VCaP (cell line): ENCODE measurements at regions not wholly inside any gene's neighbourhood (a gene's known extent, or its start where the extent isn't known, plus 50 kb on each side); places are given as distances from the start of the nearest gene placed in this dataset.

ENCODE experiments used
- H3K27ac ChIP-seq: fragments of 450-650 bp; 2 replicates; pipeline ENCODE4 v1.5.1; 2017
- TF ChIP-seq, protein P1 (sequence below): fragments of 450-650 bp; conservative IDR thresholded peaks from 2 replicates; pipeline ENCODE4 v1.5.1; 2017; ENCODE audit warnings: mild to moderate bottlenecking, moderate library complexity

- H3K27ac ChIP-seq = no peak overlapping the region
- TF ChIP-seq, protein P1, sequence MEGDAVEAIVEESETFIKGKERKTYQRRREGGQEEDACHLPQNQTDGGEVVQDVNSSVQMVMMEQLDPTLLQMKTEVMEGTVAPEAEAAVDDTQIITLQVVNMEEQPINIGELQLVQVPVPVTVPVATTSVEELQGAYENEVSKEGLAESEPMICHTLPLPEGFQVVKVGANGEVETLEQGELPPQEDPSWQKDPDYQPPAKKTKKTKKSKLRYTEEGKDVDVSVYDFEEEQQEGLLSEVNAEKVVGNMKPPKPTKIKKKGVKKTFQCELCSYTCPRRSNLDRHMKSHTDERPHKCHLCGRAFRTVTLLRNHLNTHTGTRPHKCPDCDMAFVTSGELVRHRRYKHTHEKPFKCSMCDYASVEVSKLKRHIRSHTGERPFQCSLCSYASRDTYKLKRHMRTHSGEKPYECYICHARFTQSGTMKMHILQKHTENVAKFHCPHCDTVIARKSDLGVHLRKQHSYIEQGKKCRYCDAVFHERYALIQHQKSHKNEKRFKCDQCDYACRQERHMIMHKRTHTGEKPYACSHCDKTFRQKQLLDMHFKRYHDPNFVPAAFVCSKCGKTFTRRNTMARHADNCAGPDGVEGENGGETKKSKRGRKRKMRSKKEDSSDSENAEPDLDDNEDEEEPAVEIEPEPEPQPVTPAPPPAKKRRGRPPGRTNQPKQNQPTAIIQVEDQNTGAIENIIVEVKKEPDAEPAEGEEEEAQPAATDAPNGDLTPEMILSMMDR = no peak
Measured at GRCh38 chr3:147651107-147651778, 242.1 kb downstream of the ZIC1 start.

DNA sequence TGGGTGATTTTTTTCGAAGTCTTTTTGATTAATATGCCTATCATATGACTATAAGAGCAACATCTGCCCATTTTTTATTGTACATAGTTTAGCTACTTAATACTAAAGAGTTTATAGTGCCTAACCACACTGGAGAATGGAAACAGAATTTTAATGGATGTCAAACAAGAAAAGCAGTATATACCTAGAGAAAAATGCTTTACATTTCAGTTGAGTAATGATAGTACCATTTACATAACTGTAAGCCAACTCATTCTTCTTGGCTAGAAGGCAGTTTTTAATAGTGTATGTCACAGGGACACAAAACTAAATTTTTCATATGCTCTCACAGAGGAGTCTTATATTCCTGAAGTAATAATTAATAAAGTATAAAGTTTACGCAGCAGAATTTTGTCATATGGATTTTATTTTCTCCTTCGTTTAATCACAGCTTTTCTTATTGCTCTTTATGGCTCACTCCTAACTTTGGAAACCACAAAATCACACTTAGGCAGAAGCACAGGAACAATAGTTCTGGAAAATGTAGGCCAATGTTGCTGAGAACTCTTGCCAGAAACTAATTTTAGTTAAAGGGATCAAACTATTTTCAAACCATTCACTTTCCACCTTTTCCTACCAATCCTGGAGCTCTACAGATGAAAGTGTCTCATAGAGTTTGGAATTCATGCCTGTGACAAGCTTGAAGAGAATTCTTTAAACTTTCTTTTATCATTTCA, 243.6 kb downstream of the ZIC1 start:
- TF ChIP-seq, protein P1 = no peak
- H3K27ac ChIP-seq = no peak overlapping the region

- TF ChIP-seq, protein P1 = no peak
- H3K27ac ChIP-seq = no peak overlapping the region
Measured at GRCh38 chr3:147653367-147653923, 244.3 kb downstream of the ZIC1 start.

DNA sequence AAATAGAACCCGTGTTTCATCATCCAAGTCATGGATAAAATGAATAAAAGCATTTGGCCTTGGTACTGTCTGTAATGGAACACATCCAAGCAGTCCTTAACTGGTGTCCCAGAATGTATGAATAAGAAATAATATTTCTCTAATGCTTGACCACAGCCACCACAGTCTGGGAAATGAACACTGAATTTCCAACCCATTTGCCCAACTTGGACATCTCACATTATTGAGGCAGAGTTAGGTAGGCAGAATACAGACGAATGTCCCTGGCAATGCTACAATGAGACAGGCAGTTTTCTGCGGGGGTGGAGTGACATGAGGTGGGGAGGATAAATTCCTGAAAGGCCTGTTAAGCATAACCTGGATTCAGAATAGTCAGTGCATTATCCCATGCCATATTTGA, 245.7 kb downstream of the ZIC1 start:
- TF ChIP-seq, protein P1 = no peak
- no peak overlapping the region for H3K27ac ChIP-seq

GRCh38 chr3:147655236-147655635, 246.1 kb downstream of the ZIC1 start:
- TF ChIP-seq, protein P1 = no peak

DNA sequence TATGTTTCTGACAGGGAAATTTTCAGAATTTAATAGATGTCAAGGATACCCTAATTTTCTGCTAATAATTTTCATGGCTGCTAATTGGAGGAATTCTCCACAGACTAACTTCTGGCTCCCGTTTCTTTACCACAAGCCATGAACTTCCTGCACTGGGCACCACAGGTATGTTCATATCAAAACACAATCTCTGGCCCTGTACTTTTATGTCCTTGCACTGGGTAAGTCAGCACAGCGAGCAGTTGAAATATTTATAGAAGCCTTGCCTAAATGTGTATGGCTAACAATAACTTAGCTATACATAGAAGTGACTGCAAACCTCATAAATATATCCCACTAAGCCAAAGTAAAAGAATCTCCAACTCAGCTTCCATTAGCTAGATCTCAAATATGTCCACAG, 246.9 kb downstream of the ZIC1 start:
- no peak overlapping the region for H3K27ac ChIP-seq
- TF ChIP-seq, protein P1 = no peak

More at GRCh38 chr3:147655236-147655635, 246.1 kb downstream of the ZIC1 start:
- no peak overlapping the region for H3K27ac ChIP-seq

- TF ChIP-seq, protein P1 = no peak
- no peak overlapping the region for H3K27ac ChIP-seq
Measured at GRCh38 chr3:147661916-147662315, 252.8 kb downstream of the ZIC1 start.
